ENCODE measurements at regions not wholly inside any gene's neighbourhood (a gene's known extent, or its start where the extent isn't known, plus 50 kb on each side); places are given as distances from the start of the nearest gene placed in this dataset.

DNA sequence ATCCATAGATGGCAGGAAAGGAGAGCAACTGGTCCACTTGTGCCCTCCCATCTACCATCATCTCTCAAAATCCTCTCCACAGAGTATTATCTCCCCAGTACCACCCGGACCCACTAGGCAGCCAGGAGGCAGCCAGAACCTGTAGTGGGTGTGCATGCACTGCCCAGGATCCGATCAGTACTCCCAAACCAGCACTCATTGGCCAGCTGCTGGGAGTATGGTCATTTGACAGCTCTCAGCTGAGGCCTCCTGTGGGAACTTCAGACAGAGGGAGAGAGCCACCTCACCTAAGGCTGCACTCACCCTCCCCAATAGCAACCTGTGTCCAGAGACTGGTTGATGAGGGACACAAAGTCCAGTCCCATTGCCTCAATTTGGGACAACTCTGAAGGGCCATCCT is 286.0 kb downstream of the TRIM36 start:
- intact Hi-C loops (cut with micrococcal nuclease), result no loop called here
- Histone ChIP-seq H3K4me3 (replicated peaks in 1 of 2; ENCODE audit: low read depth in 1 of 2, low read length in 2 of 2) (no peak overlapping the region), H3K9me3 (ENCODE audit: control insufficient read depth in 1 of 2, insufficient read depth in 1 of 2, low read depth in 1 of 2, low read length in 2 of 2) (no peaks in the 10 kb centered on the region), H3K4me2 (ENCODE audit: low read length) (no peak overlapping the region), H3K4me1 (ENCODE audit: control insufficient read depth in 1 of 2, insufficient read depth in 2 of 2, low read length in 2 of 2) (no peaks in the 10 kb centered on the region), H3K79me2 (ENCODE audit: insufficient read depth, low read length) (no peaks in the 10 kb centered on the region), H3K9me2 (ENCODE audit: insufficient read depth) (no peaks in the 10 kb centered on the region), H4K20me1 (ENCODE audit: insufficient read depth) (no peaks in the 10 kb centered on the region; the same call in 1 of the 2 replicates), H3K9ac (ENCODE audit: low read length) (no peak overlapping the region), H2AFZ (ENCODE audit: low read depth, low read length, poor library complexity, severe bottlenecking) (no peak overlapping the region), H3K36me3 (ENCODE audit: control insufficient read depth in 1 of 2, insufficient read depth in 2 of 2, low read length in 2 of 2) (no peaks in the 10 kb centered on the region), H3K27ac (ENCODE audit: low read depth, low read length) (no peak overlapping the region), H3K27me3 (ENCODE audit: insufficient read depth, low read length) (peaks cover 15% of the 10 kb centered on the region)
- POLR2A ChIA-PET, result no interaction called here
- BruUV-seq (replicated peaks), result no TSS peak
- DNase-seq (ENCODE audit: low read depth, low spot score) (no peak), ATAC-seq (no peak)
- CTCF ChIA-PET, result no interaction called here
- RAD21 ChIA-PET (ENCODE audit: low non-redundant PET in 1 of 2, low total read pairs in 2 of 2, uncharacterized antibody in 2 of 2, unreplicated experiment in 2 of 2), result no interaction called here
- TF ChIP-seq SP1 (IDR thresholded peaks at IDR 0.05; ENCODE audit: low read depth), result no peak

DNA sequence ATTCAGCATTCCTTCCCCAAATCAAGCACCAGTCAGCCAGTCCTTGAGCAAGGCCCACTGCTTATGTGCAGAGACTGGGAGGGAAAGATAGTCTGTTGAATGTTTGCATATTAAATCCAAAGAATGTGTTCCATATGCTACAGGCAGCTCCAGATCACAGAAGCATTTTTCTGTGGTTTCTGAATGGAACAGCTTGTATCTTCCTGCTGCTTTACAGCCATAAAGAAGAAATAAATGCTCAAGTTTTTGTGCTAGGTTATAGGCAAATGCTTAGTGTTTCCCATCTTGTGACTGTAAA is 310.3 kb downstream of the TRIM36 start:
- no peak for DNase-seq (ENCODE audit: low read depth, low spot score)
- H3K36me3 ChIP-seq (ENCODE audit: control insufficient read depth in 1 of 2, insufficient read depth in 2 of 2, low read length in 2 of 2), result no peaks in the 10 kb centered on the region
- ATAC-seq, result no peak
- no peak overlapping the region for H3K9ac ChIP-seq (ENCODE audit: low read length)
- POLR2A ChIA-PET, result no interaction called here
- intact Hi-C loops (cut with micrococcal nuclease), result no loop called here
- no peaks in the 10 kb centered on the region; the same call in 1 of the 2 replicates for H3K27me3 ChIP-seq (ENCODE audit: insufficient read depth, low read length)
- no peak overlapping the region for H3K27ac ChIP-seq (ENCODE audit: low read depth, low read length)
- CTCF ChIA-PET, result no interaction called here
- H3K4me1 ChIP-seq (ENCODE audit: control insufficient read depth in 1 of 2, insufficient read depth in 2 of 2, low read length in 2 of 2), result no peaks in the 10 kb centered on the region
- H3K9me3 ChIP-seq (ENCODE audit: control insufficient read depth in 1 of 2, insufficient read depth in 1 of 2, low read depth in 1 of 2, low read length in 2 of 2), result no peaks in the 10 kb centered on the region
- RAD21 ChIA-PET (ENCODE audit: low non-redundant PET in 1 of 2, low total read pairs in 2 of 2, uncharacterized antibody in 2 of 2, unreplicated experiment in 2 of 2), result no interaction called here
- no TSS peak for BruUV-seq (replicated peaks)
- H4K20me1 ChIP-seq (ENCODE audit: insufficient read depth), result no peaks in the 10 kb centered on the region
- no peaks in the 10 kb centered on the region for H3K79me2 ChIP-seq (ENCODE audit: insufficient read depth, low read length)
- H3K4me3 ChIP-seq (replicated peaks in 1 of 2; ENCODE audit: low read depth in 1 of 2, low read length in 2 of 2), result no peak overlapping the region
- no peaks in the 10 kb centered on the region for H3K9me2 ChIP-seq (ENCODE audit: insufficient read depth)
- no peak overlapping the region for H3K4me2 ChIP-seq (ENCODE audit: low read length)
- H2AFZ ChIP-seq (ENCODE audit: low read depth, low read length, poor library complexity, severe bottlenecking), result no peak overlapping the region
- TF ChIP-seq ZFX (IDR thresholded peaks at IDR 0.05) (no peak), JUND (IDR thresholded peaks at IDR 0.05) (no peak)
- TF ChIP-seq, protein P1, sequence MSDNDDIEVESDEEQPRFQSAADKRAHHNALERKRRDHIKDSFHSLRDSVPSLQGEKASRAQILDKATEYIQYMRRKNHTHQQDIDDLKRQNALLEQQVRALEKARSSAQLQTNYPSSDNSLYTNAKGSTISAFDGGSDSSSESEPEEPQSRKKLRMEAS (IDR thresholded peaks at IDR 0.05), result no peak
